Fibroblast of mammary gland (primary cell): ENCODE measurements at regions not wholly inside any gene's neighbourhood (a gene's known extent, or its start where the extent isn't known, plus 50 kb on each side); places are given as distances from the start of the nearest gene placed in this dataset.
A peak's percentile ranks its signal among the peaks of the same experiment; 100 is the strongest.

Experiments used
- DNase-seq: peaks from one replicate; pipeline ENCODE4 v3.0.0-alpha.2; 2010; ENCODE audit warnings: low read depth
- H3K4me3 ChIP-seq: 2 replicates; pipeline ENCODE4 v1.5.1; 2011; ENCODE audit warnings: low read depth, mild to moderate bottlenecking, low read length, moderate library complexity; ENCODE audit not compliant: control insufficient read depth
- CTCF ChIP-seq: conservative IDR thresholded peaks from 2 replicates; pipeline ENCODE4 v1.5.1; 2011; ENCODE audit warnings: low read depth, low read length, inconsistent platforms; ENCODE audit not compliant: control insufficient read depth, insufficient read depth

- no peak for DNase-seq
- TF ChIP-seq CTCF = no peak
These were observed 321.7 kb upstream of the ROPN1 start for GRCh38 chr3:124313621-124314020.

GRCh38 chr3:124315215-124316033 is 323.5 kb upstream of the ROPN1 start:
- TF ChIP-seq CTCF = no peak
- no peak overlapping the region for H3K4me3 ChIP-seq
- peak; percentile 52 for DNase-seq

More at GRCh38 chr3:124313621-124314020, 321.7 kb upstream of the ROPN1 start:
- H3K4me3 ChIP-seq = no peak overlapping the region

- no peak for DNase-seq
- TF ChIP-seq CTCF = no peak
- no peak overlapping the region for H3K4me3 ChIP-seq
These were observed 324.0 kb upstream of the ROPN1 start for GRCh38 chr3:124316034-124316287.

- DNase-seq = no peak
- no peak overlapping the region for H3K4me3 ChIP-seq
- no peak for TF ChIP-seq CTCF
These were observed 326.1 kb upstream of the ROPN1 start for GRCh38 chr3:124318014-124318413.

- no peak for DNase-seq
- no peak for TF ChIP-seq CTCF
These were observed 326.7 kb upstream of the ROPN1 start for GRCh38 chr3:124318656-124319055.

GRCh38 chr3:124320976-124321375 is 329.1 kb upstream of the ROPN1 start:
- H3K4me3 ChIP-seq = no peak overlapping the region
- no peak for DNase-seq
- TF ChIP-seq CTCF = no peak

More at GRCh38 chr3:124318656-124319055, 326.7 kb upstream of the ROPN1 start:
- H3K4me3 ChIP-seq = no peak overlapping the region
